ENCODE measurements at regions not wholly inside any gene's neighbourhood (a gene's known extent, or its start where the extent isn't known, plus 50 kb on each side); places are given as distances from the start of the nearest gene placed in this dataset.
"Not testable (repeated sequence)": the region's sequence is repeated elsewhere in the genome, so short reads cannot be mapped to it uniquely, and the experiment has no call there.

- ATAC-seq; DNase-seq (ENCODE audit: low spot score): not testable (repeated sequence)
These were observed 205.6 kb downstream of the OTOP1 start for GRCh38 chr4:4021161-4021560.

GRCh38 chr4:4026708-4027107, 200.0 kb downstream of the OTOP1 start:
- not testable (repeated sequence) for DNase-seq (ENCODE audit: low spot score); ATAC-seq

- ATAC-seq, result not testable (repeated sequence)
These were observed 198.0 kb downstream of the OTOP1 start for GRCh38 chr4:4028752-4029151.

GRCh38 chr4:4030509-4030908, 196.2 kb downstream of the OTOP1 start:
- not testable (repeated sequence) for DNase-seq (ENCODE audit: low spot score); ATAC-seq

More at GRCh38 chr4:4028752-4029151, 198.0 kb downstream of the OTOP1 start:
- not testable (repeated sequence) for DNase-seq (ENCODE audit: low spot score)

- ATAC-seq; DNase-seq (ENCODE audit: low spot score): not testable (repeated sequence)
These were observed 195.1 kb downstream of the OTOP1 start for GRCh38 chr4:4031446-4032135.

- DNase-seq (ENCODE audit: low spot score); ATAC-seq: not testable (repeated sequence)
These were observed 194.4 kb downstream of the OTOP1 start for GRCh38 chr4:4032364-4032763.

GRCh38 chr4:4032801-4033605, 193.7 kb downstream of the OTOP1 start:
- not testable (repeated sequence) for DNase-seq (ENCODE audit: low spot score); ATAC-seq

- DNase-seq (ENCODE audit: low spot score); ATAC-seq: not testable (repeated sequence)
These were observed 189.2 kb downstream of the OTOP1 start for GRCh38 chr4:4037399-4038138.

- not testable (repeated sequence) for DNase-seq (ENCODE audit: low spot score); ATAC-seq
These were observed 180.9 kb downstream of the OTOP1 start for GRCh38 chr4:4045823-4046222.

GRCh38 chr4:4046686-4047085, 180.0 kb downstream of the OTOP1 start:
- DNase-seq (ENCODE audit: low spot score); ATAC-seq: not testable (repeated sequence)

- not testable (repeated sequence) for ATAC-seq; DNase-seq (ENCODE audit: low spot score)
These were observed 179.5 kb downstream of the OTOP1 start for GRCh38 chr4:4047202-4047601.

- ATAC-seq; DNase-seq (ENCODE audit: low spot score): not testable (repeated sequence)
These were observed 178.5 kb downstream of the OTOP1 start for GRCh38 chr4:4048227-4048626.

GRCh38 chr4:4050781-4051180, 175.9 kb downstream of the OTOP1 start:
- not testable (repeated sequence) for DNase-seq (ENCODE audit: low spot score); ATAC-seq

- ATAC-seq; DNase-seq (ENCODE audit: low spot score): not testable (repeated sequence)
These were observed 173.8 kb downstream of the OTOP1 start for GRCh38 chr4:4052933-4053332.

- not testable (repeated sequence) for ATAC-seq; DNase-seq (ENCODE audit: low spot score)
These were observed 169.5 kb downstream of the OTOP1 start for GRCh38 chr4:4057226-4057625.

GRCh38 chr4:4084171-4084570, 142.6 kb downstream of the OTOP1 start:
- ATAC-seq; DNase-seq (ENCODE audit: low spot score): not testable (repeated sequence)

GRCh38 chr4:4089716-4090419, 136.9 kb downstream of the OTOP1 start:
- DNase-seq (ENCODE audit: low spot score), result not testable (repeated sequence)

GRCh38 chr4:4090720-4091119, 136.0 kb downstream of the OTOP1 start:
- not testable (repeated sequence) for ATAC-seq

More at GRCh38 chr4:4089716-4090419, 136.9 kb downstream of the OTOP1 start:
- not testable (repeated sequence) for ATAC-seq

GRCh38 chr4:4092159-4092558, 134.6 kb downstream of the OTOP1 start:
- ATAC-seq; DNase-seq (ENCODE audit: low spot score): not testable (repeated sequence)

More at GRCh38 chr4:4090720-4091119, 136.0 kb downstream of the OTOP1 start:
- DNase-seq (ENCODE audit: low spot score), result not testable (repeated sequence)

- ATAC-seq; DNase-seq (ENCODE audit: low spot score): not testable (repeated sequence)
These were observed 127.1 kb downstream of the OTOP1 start for GRCh38 chr4:4099610-4100009.
